BLaER1 (cell line): ENCODE measurements at regions not wholly inside any gene's neighbourhood (a gene's known extent, or its start where the extent isn't known, plus 50 kb on each side); places are given as distances from the start of the nearest gene placed in this dataset.

Experiments used
- H3K27ac ChIP-seq: shearing (Covaris generic); formaldehyde crosslinking; 2 replicates; pipeline ENCODE4 v1.8.1; 2022
- H3K27me3 ChIP-seq: shearing (Covaris generic); formaldehyde crosslinking; 2 replicates; pipeline ENCODE4 v1.8.1; 2022
- H3K36me3 ChIP-seq: shearing (Covaris generic); formaldehyde crosslinking; 2 replicates; pipeline ENCODE4 v1.8.1; 2022
- H3K4me1 ChIP-seq: shearing (Covaris generic); formaldehyde crosslinking; 2 replicates; pipeline ENCODE4 v1.8.1; 2022
- H3K4me2 ChIP-seq: shearing (Covaris generic); formaldehyde crosslinking; 2 replicates; pipeline ENCODE4 v1.8.1; 2022
- H3K4me3 ChIP-seq: shearing (Covaris generic); formaldehyde crosslinking; 2 replicates; pipeline ENCODE4 v1.8.1; 2022
- H3K9ac ChIP-seq: shearing (Covaris generic); formaldehyde crosslinking; 2 replicates; pipeline ENCODE4 v1.8.1; 2022
- H3K9me3 ChIP-seq: shearing (Covaris generic); formaldehyde crosslinking; 2 replicates; pipeline ENCODE4 v1.8.1; 2022
- H4K20me1 ChIP-seq: shearing (Covaris generic); formaldehyde crosslinking; 2 replicates; pipeline ENCODE4 v1.8.1; 2022
- Cebpa-rat ChIP-seq: shearing (Covaris generic); IDR thresholded peaks from 2 replicates; pipeline ENCODE4 v1.8.1; 2022

DNA sequence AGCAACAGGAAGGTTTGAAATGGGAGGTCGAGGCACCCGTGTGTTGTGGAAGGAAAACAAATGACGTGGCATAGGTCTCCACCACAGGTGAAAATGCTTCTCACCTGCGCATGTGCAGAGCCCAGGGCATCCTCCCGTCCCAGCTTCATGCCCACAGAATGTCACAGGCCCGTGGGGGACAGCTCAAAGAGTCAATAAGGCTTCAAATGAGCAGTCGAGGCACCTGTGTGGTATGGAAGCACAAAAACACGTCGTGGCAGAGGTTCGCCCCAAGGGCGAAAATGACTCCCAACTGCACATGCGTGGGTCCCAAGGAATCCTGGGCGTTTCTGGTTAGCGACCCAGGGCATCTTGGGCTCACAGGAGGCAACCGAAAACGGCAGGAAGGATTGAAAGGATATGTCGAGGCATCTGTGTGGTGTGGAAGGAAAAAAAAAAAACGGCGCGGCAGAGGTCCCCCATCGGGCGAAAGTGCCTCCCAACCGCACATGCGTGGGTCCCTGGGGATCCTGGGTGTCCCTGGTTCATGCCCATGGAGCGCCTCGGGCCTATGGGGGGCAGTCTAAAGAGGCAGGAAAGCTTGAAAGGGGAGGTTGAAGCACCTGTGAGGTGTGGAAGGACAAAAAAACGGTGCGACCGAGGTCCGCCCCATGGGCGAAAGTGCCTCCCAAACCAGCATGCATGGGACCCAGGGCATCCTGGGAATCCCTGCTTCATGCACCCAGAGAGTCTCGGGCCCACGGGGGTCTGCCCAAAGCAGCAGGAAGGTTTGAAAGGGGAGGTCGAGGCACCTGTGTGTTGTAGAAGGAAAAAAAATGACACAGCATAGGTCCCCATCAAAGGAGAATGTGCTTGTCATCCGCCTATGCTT, 578.5 kb downstream of the ALG10 start:
- no peak for TF ChIP-seq Cebpa-rat
- Histone ChIP-seq H3K9ac (no peak overlapping the region), H3K9me3 (peaks cover 100% of the 10 kb centered on the region), H3K4me3 (no peak overlapping the region), H3K27ac (no peak overlapping the region), H3K4me1 (no peaks in the 10 kb centered on the region), H3K4me2 (no peak overlapping the region), H4K20me1 (no peaks in the 10 kb centered on the region), H3K36me3 (0 out of 2 replicates have a peak, but pooled peaks cover under 1% of the 10 kb centered on the region), H3K27me3 (no peaks in the 10 kb centered on the region)

DNA sequence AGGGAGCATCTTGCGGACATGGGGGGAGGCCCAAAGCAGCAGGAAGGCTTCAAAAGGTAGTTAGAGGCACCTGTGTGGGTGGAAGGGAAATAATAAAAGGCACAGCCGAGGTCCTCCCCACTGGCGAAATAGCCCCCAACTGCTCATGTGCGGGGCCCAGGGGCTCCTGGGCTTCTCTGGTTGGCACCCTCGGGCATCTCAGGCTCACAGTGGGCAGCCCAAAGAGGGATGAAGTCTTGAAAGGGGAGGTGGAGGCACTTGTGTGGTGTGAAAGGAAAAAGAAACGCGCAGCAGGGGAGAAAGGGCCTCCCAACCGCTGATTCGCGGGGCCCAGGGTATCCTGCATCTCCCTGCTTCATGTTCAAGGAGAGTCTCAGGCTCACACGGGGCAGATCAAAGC, 579.4 kb downstream of the ALG10 start:
- Histone ChIP-seq H3K36me3 (no peaks in the 10 kb centered on the region), H3K4me1 (no peaks in the 10 kb centered on the region), H4K20me1 (no peaks in the 10 kb centered on the region), H3K9ac (no peak overlapping the region), H3K9me3 (peaks cover 100% of the 10 kb centered on the region), H3K4me3 (no peak overlapping the region), H3K27me3 (no peaks in the 10 kb centered on the region), H3K27ac (no peak overlapping the region), H3K4me2 (no peak overlapping the region)
- TF ChIP-seq Cebpa-rat: no peak

DNA sequence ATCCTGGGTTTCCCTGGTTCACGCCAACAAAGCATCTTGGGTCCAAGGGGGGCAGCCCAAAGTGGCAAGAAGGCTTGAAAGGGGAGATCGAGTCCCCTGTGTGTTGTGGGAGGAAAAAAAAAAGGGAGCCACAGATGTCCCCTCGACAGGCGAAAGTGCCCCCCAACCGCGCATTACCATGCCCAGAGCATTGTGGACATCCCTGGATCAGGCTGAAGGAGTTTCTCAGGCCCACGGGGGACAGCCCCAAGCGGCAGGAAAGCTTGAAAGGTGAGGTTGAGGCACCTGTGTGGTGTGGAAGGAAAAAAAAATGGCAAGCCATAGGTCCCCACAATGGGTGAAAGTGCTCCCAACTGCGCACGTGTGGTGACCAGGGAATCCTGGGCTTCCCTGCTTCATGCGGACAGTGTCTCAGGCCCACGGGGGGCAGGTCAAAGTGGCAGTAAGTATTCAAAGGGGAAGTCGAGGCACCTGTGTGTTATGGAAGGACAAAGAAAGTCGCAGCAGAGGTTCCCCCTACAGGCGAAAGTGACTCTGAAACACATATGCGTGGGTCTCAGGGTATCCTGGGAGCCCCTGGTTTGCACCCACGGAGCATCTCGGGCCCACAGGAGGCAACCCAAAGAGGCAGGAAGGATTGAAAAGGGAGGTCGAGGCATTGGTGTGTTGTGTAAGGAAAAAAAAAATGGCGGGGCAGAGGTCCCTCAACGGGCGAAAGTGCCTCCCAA, 580.1 kb downstream of the ALG10 start:
- no peaks in the 10 kb centered on the region for H4K20me1 ChIP-seq
- no peak overlapping the region for H3K4me3 ChIP-seq
- peaks cover 100% of the 10 kb centered on the region for H3K9me3 ChIP-seq
- no peak overlapping the region for H3K27ac ChIP-seq
- no peak overlapping the region for H3K9ac ChIP-seq
- H3K27me3 ChIP-seq: no peaks in the 10 kb centered on the region
- H3K36me3 ChIP-seq: no peaks in the 10 kb centered on the region
- no peak for TF ChIP-seq Cebpa-rat
- no peaks in the 10 kb centered on the region for H3K4me1 ChIP-seq
- H3K4me2 ChIP-seq: no peak overlapping the region

DNA sequence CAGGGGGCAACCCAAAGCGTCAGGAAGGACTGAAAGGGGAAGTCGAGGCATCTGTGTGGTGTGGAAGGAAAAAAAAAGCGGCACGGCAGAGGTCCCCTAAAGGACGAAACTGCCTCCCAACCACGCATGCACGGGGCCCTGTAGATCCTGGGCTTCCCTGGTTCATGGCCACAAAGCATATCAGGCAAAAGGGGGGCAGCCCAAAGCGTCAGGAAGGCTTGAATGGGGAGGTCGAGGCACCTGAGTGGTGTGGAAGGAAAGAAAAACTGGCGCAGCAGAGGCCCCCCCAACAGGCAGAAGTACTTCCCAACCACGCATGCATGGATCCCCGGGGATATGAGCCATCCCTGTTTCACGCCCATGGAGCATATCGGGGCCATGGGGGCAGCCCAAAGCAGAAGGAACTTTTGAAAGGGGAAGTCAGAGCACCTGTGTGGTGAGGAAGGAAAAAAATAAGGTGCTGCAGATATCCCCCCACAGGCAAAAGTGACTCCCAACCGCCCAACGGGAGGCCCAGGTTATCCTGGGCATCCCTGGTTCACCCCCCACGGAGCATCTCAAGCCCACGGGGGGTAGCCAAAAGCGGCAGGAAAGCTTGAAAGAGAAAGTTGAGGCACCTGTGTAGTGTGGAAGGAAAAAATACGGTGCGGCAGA, 581.2 kb downstream of the ALG10 start:
- Histone ChIP-seq H3K4me3 (no peak overlapping the region), H3K9ac (no peak overlapping the region), H3K4me1 (no peaks in the 10 kb centered on the region), H3K9me3 (peaks cover 95% of the 10 kb centered on the region), H4K20me1 (no peaks in the 10 kb centered on the region), H3K27me3 (no peaks in the 10 kb centered on the region), H3K36me3 (no peaks in the 10 kb centered on the region), H3K27ac (no peak overlapping the region), H3K4me2 (no peak overlapping the region)
- TF ChIP-seq Cebpa-rat: no peak

DNA sequence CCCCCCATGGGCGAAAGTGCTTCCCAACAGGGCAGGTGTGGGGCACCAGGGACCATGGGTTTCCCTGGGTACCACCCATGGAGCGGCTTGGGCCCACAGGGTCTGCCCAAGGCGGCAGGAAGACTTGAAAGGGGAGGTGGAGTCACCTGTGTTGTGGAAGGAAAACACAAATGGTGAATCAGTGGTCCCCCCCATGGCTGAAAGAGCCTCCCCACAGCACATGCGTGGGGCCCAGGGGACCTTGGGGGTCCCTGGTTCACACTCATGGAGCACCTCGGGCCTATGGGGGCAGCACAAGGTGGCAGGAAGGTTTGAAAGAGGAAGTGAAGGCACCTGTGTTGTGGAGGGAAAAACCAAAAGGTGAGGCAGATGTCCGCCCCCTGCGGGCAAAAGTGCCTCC, 581.9 kb downstream of the ALG10 start:
- peaks cover 88% of the 10 kb centered on the region for H3K9me3 ChIP-seq
- H3K9ac ChIP-seq: no peak overlapping the region
- H3K4me2 ChIP-seq: no peak overlapping the region
- no peaks in the 10 kb centered on the region for H4K20me1 ChIP-seq
- no peak overlapping the region for H3K27ac ChIP-seq
- no peaks in the 10 kb centered on the region for H3K36me3 ChIP-seq
- no peaks in the 10 kb centered on the region for H3K4me1 ChIP-seq
- no peak overlapping the region for H3K4me3 ChIP-seq
- no peak for TF ChIP-seq Cebpa-rat
- no peaks in the 10 kb centered on the region for H3K27me3 ChIP-seq

DNA sequence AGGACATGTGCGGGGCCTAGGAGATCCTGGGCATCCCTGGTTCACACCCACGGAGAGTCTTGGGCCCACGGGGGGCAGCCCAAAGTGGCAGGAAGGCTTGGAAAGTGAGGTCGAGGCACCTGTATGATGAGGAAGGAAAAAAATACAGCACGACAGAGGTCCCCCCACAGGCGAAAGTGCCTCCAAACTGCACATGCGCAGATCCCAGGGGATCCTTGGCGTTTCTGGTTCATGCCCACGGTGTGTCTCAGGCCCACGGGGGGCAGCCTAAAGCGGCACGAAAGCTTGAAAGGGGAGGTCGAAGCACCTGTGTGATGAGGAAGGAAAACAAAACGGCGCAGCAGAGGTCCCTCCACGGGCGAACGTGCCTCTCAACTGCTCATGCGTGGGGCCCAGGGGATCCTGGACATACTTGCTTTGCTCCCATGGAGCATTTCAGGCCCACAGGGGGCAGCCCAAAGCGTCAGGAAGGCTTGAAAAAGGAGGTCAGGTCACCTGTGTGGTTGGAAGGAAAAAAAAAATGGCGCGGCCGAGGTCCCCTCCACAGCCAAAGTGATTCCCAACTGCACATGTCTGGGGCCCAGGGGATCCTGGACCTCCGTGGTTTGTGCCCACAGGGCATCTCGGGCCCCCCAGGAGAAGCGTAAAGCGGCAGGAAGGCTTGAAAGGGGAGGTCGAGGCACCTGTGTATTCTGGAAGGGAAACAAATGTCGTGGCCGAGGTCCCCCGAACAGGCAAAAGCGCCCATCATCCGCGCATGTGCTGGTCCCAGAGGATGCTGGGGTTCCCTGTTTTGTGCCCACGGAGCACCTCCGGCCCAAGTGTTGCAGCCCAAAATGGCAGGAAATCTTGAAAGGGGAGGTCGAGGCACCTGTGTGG, 582.6 kb downstream of the ALG10 start:
- no peak overlapping the region for H3K4me3 ChIP-seq
- H3K27me3 ChIP-seq: no peaks in the 10 kb centered on the region
- H3K9ac ChIP-seq: no peak overlapping the region
- H3K4me2 ChIP-seq: no peak overlapping the region
- peaks cover 82% of the 10 kb centered on the region for H3K9me3 ChIP-seq
- no peaks in the 10 kb centered on the region for H3K4me1 ChIP-seq
- TF ChIP-seq Cebpa-rat: no peak
- H3K36me3 ChIP-seq: no peaks in the 10 kb centered on the region
- no peak overlapping the region for H3K27ac ChIP-seq
- no peaks in the 10 kb centered on the region for H4K20me1 ChIP-seq

DNA sequence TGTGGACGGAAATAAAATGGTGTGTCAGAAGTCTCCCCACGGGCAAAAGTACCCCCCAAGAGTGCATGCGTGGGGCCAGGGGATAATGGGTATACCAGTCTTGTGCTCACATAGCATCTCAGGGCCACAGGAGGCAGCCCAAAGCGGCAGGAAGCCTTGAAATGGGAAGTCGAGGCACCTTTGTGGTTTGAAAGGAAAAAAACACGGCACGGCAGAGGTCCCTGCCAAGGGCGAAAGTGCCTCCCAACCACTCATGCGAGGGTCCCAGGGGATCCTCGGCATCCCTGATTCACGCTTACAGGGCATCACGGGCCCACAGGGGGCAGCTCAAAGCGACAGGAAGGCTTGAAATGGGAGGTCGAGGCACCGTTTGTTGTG, 583.2 kb downstream of the ALG10 start:
- H3K4me2 ChIP-seq: no peak overlapping the region
- H3K27me3 ChIP-seq: no peaks in the 10 kb centered on the region
- H3K9me3 ChIP-seq: peaks cover 76% of the 10 kb centered on the region
- no peaks in the 10 kb centered on the region for H4K20me1 ChIP-seq
- no peak overlapping the region for H3K4me3 ChIP-seq
- no peak overlapping the region for H3K27ac ChIP-seq
- no peak for TF ChIP-seq Cebpa-rat
- no peaks in the 10 kb centered on the region for H3K36me3 ChIP-seq
- H3K4me1 ChIP-seq: no peaks in the 10 kb centered on the region
- H3K9ac ChIP-seq: no peak overlapping the region

DNA sequence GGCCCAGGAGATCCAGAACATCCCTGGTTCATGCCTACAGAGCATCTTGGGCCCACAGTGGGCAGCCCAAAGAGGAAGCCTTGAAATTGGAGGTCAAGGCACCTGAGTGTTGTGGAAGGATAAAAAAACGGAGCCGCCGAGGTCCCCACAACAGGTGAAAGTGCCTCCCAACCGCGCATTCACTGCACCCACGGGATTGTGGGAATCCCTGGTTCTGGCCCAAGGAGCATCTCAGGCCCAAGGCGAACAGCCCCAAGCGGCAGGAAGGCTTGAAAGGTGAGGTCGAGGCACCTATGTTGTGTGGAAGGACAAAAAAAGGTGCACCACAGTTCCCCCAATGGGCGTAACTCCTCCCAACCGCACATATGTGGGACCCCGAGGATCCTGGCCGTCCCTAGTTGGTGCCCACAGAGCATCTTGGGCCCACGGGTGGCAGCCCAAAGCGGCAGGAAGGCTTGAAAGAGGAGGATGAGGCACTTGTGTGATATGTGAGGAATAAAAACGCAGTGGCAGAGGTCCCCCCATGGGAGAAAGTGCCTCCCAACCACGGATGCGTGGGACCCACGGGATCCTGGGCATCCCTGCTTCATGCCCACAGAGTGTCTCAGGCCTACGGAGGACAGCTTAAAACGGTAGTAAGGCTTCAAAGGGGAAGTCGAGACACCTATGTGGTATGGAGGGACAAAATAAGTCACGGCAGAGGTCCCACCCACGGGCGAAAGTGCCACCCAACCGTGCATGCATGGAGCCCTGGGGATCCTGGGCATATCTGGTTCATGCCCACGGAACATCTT, 583.9 kb downstream of the ALG10 start:
- H3K9ac ChIP-seq: no peak overlapping the region

More for the DNA sequence above, 583.9 kb downstream of the ALG10 start:
- Histone ChIP-seq H3K27me3 (no peaks in the 10 kb centered on the region), H3K27ac (no peak overlapping the region), H3K4me1 (no peaks in the 10 kb centered on the region), H3K4me3 (no peak overlapping the region), H3K9me3 (peaks cover 69% of the 10 kb centered on the region), H4K20me1 (no peaks in the 10 kb centered on the region), H3K36me3 (no peaks in the 10 kb centered on the region), H3K4me2 (no peak overlapping the region)
- no peak for TF ChIP-seq Cebpa-rat
